ENCODE measurements at regions not wholly inside any gene's neighbourhood (a gene's known extent, or its start where the extent isn't known, plus 50 kb on each side); places are given as distances from the start of the nearest gene placed in this dataset.

DNA sequence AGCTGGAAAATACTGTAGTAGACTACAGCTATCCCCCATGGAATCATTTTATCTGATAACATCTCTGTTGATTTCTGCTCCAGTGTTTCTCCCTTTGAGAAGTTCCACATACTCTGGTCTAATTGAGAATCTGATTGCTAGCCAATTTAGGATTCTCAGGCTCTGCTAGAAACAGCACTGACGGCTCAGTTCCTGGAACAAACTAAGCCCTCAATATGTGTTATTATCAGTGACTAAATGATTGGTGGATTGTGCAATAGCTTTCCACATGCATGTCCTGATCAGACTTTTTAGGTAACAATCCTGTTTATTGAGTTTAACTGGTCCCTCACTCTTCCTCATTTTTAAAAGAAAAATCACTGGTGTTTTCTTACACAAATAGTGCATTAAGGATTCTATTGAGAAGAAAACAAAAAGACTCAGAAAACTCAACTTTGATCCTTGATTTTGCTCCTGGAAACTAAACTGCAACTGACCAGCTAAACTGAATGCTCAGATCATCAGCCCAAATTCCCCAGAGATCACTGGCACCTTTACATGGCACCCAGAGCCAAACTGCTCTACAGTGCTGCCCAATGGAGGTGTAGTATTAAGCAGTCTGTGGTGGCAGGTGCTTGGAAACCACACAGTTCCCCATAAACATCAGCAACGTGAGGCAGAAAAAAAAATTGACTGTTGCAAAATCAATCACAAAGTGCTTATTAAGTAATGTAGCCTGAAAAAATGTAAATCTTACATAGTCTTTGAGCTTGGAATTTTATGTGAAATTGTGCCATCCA lies 423.7 kb downstream of the TOX3 start:
- TF ChIP-seq TAF1 (IDR thresholded peaks at IDR 0.05; ENCODE audit: borderline replicate concordance, low read depth, low read length) (no peak), POLR2A (IDR thresholded peaks at IDR 0.05; ENCODE audit: low read depth, low read length) (no peak), POLR2AphosphoS5 (IDR thresholded peaks at IDR 0.05; ENCODE audit: low read depth, low read length) (no peak)

All from GM12892 (cell line).